ENCODE measurements at regions not wholly inside any gene's neighbourhood (a gene's known extent, or its start where the extent isn't known, plus 50 kb on each side); places are given as distances from the start of the nearest gene placed in this dataset.

GRCh38 chr22:26904483-26904882, 247.1 kb downstream of the MIAT start:
- Histone ChIP-seq H3K23ac (ENCODE audit: low read depth, low read length, poor library complexity) (no peak overlapping the region), H3K18ac (ENCODE audit: low read length) (no peak overlapping the region), H3K9me3 (replicated peaks in 1 of 2; ENCODE audit: control insufficient read depth in 2 of 2, insufficient read depth in 1 of 2, low read depth in 1 of 2, low read length in 2 of 2) (no peaks in the 10 kb centered on the region), H4K8ac (ENCODE audit: low read depth, low read length) (no peak overlapping the region), H2BK12ac (ENCODE audit: low read length) (no peak overlapping the region), H2BK15ac (ENCODE audit: low read length) (no peak overlapping the region), H2AFZ (ENCODE audit: low read length) (no peak overlapping the region), H3K36me3 (replicated peaks in 1 of 2; ENCODE audit: control insufficient read depth in 2 of 2, insufficient read depth in 2 of 2, low read length in 2 of 2) (no peaks in the 10 kb centered on the region), H3K4me2 (ENCODE audit: insufficient read depth, low read length, poor library complexity, severe bottlenecking) (no peak overlapping the region), H3K4me1 (ENCODE audit: control insufficient read depth in 2 of 2, insufficient read depth in 1 of 2, low read depth in 1 of 2, low read length in 2 of 2) (peaks cover 14 to 22% of the 10 kb centered on the region in 2 donors), H3K14ac (ENCODE audit: low read length) (no peak overlapping the region), H3K4me3 (ENCODE audit: low read length in 2 of 2) (no peak overlapping the region), H3K4ac (ENCODE audit: low read length) (no peak overlapping the region), H3K9ac (ENCODE audit: low read depth, low read length, poor library complexity) (no peak overlapping the region), H3K79me1 (ENCODE audit: low read depth, low read length) (no peaks in the 10 kb centered on the region), H2BK5ac (ENCODE audit: low read length) (no peak overlapping the region), H2BK120ac (ENCODE audit: low read depth, low read length) (no peak overlapping the region), H3K27me3 (ENCODE audit: control insufficient read depth in 3 of 3, insufficient read depth in 3 of 3, low read depth in 1 of 3, low read length in 3 of 3) (peaks cover 0 to 13% (median 0%) of the 10 kb centered on the region in 3 experiments), H4K91ac (ENCODE audit: low read depth, low read length, poor library complexity) (no peak overlapping the region), H2AK5ac (ENCODE audit: low read depth, low read length) (no peak overlapping the region), H3K27ac (replicated peaks; ENCODE audit: low read length) (no peak overlapping the region)
- no peak for DNase-seq (ENCODE audit: low spot score)
- no CpG with 5 or more reads among the region's 3 CpGs for WGBS, 2 donors (ENCODE audit: extremely low coverage in 2 of 2, insufficient read length in 2 of 2, insufficient replicate concordance in 1 of 2)

GRCh38 chr22:26905076-26905475, 247.7 kb downstream of the MIAT start:
- Histone ChIP-seq H3K14ac (ENCODE audit: low read length) (no peak overlapping the region), H3K4me2 (ENCODE audit: insufficient read depth, low read length, poor library complexity, severe bottlenecking) (no peak overlapping the region), H2BK5ac (ENCODE audit: low read length) (no peak overlapping the region), H2AK5ac (ENCODE audit: low read depth, low read length) (no peak overlapping the region), H3K4me3 (ENCODE audit: low read length in 2 of 2) (no peak overlapping the region), H3K9ac (ENCODE audit: low read depth, low read length, poor library complexity) (no peak overlapping the region), H3K9me3 (replicated peaks in 1 of 2; ENCODE audit: control insufficient read depth in 2 of 2, insufficient read depth in 1 of 2, low read depth in 1 of 2, low read length in 2 of 2) (no peaks in the 10 kb centered on the region), H3K27ac (replicated peaks; ENCODE audit: low read length) (no peak overlapping the region), H3K36me3 (replicated peaks in 1 of 2; ENCODE audit: control insufficient read depth in 2 of 2, insufficient read depth in 2 of 2, low read length in 2 of 2) (no peaks in the 10 kb centered on the region), H2BK12ac (ENCODE audit: low read length) (no peak overlapping the region), H3K18ac (ENCODE audit: low read length) (no peak overlapping the region), H3K4me1 (ENCODE audit: control insufficient read depth in 2 of 2, insufficient read depth in 1 of 2, low read depth in 1 of 2, low read length in 2 of 2) (peaks cover 14 to 22% of the 10 kb centered on the region in 2 donors), H2BK15ac (ENCODE audit: low read length) (no peak overlapping the region), H2BK120ac (ENCODE audit: low read depth, low read length) (no peak overlapping the region), H4K8ac (ENCODE audit: low read depth, low read length) (no peak overlapping the region), H3K23ac (ENCODE audit: low read depth, low read length, poor library complexity) (no peak overlapping the region), H3K4ac (ENCODE audit: low read length) (no peak overlapping the region), H4K91ac (ENCODE audit: low read depth, low read length, poor library complexity) (no peak overlapping the region), H3K79me1 (ENCODE audit: low read depth, low read length) (no peaks in the 10 kb centered on the region), H3K27me3 (ENCODE audit: control insufficient read depth in 3 of 3, insufficient read depth in 3 of 3, low read depth in 1 of 3, low read length in 3 of 3) (peaks cover 0 to 13% (median 0%) of the 10 kb centered on the region in 3 experiments), H2AFZ (ENCODE audit: low read length) (no peak overlapping the region)
- DNase-seq (ENCODE audit: low spot score) = no peak
- WGBS, 2 donors (ENCODE audit: extremely low coverage in 2 of 2, insufficient read length in 2 of 2, insufficient replicate concordance in 1 of 2) = no CpG with 5 or more reads among the region's 3 CpGs

GRCh38 chr22:26905640-26906039, 248.3 kb downstream of the MIAT start:
- H3K23ac ChIP-seq (ENCODE audit: low read depth, low read length, poor library complexity) = no peak overlapping the region
- H2AFZ ChIP-seq (ENCODE audit: low read length) = no peak overlapping the region
- no peak overlapping the region for H3K9ac ChIP-seq (ENCODE audit: low read depth, low read length, poor library complexity)
- peaks cover 17 to 22% of the 10 kb centered on the region in 2 donors for H3K4me1 ChIP-seq (ENCODE audit: control insufficient read depth in 2 of 2, insufficient read depth in 1 of 2, low read depth in 1 of 2, low read length in 2 of 2)
- H4K8ac ChIP-seq (ENCODE audit: low read depth, low read length) = no peak overlapping the region
- no peaks in the 10 kb centered on the region for H3K9me3 ChIP-seq (replicated peaks in 1 of 2; ENCODE audit: control insufficient read depth in 2 of 2, insufficient read depth in 1 of 2, low read depth in 1 of 2, low read length in 2 of 2)
- no peaks in the 10 kb centered on the region for H3K36me3 ChIP-seq (replicated peaks in 1 of 2; ENCODE audit: control insufficient read depth in 2 of 2, insufficient read depth in 2 of 2, low read length in 2 of 2)
- no peak overlapping the region for H3K4ac ChIP-seq (ENCODE audit: low read length)
- peaks cover 0 to 13% (median 0%) of the 10 kb centered on the region in 3 experiments for H3K27me3 ChIP-seq (ENCODE audit: control insufficient read depth in 3 of 3, insufficient read depth in 3 of 3, low read depth in 1 of 3, low read length in 3 of 3)
- H3K18ac ChIP-seq (ENCODE audit: low read length) = no peak overlapping the region
- no peak overlapping the region for H3K4me2 ChIP-seq (ENCODE audit: insufficient read depth, low read length, poor library complexity, severe bottlenecking)
- H2BK15ac ChIP-seq (ENCODE audit: low read length) = no peak overlapping the region
- H2BK5ac ChIP-seq (ENCODE audit: low read length) = no peak overlapping the region
- no peak overlapping the region for H3K27ac ChIP-seq (replicated peaks; ENCODE audit: low read length)
- H2AK5ac ChIP-seq (ENCODE audit: low read depth, low read length) = no peak overlapping the region
- H3K4me3 ChIP-seq (ENCODE audit: low read length in 2 of 2) = no peak overlapping the region
- H3K79me1 ChIP-seq (ENCODE audit: low read depth, low read length) = no peaks in the 10 kb centered on the region
- no peak overlapping the region for H2BK120ac ChIP-seq (ENCODE audit: low read depth, low read length)
- DNase-seq (ENCODE audit: low spot score) = no peak
- no peak overlapping the region for H3K14ac ChIP-seq (ENCODE audit: low read length)
- no CpG with 5 or more reads among the region's 4 CpGs for WGBS, 2 donors (ENCODE audit: extremely low coverage in 2 of 2, insufficient read length in 2 of 2, insufficient replicate concordance in 1 of 2)
- no peak overlapping the region for H2BK12ac ChIP-seq (ENCODE audit: low read length)
- H4K91ac ChIP-seq (ENCODE audit: low read depth, low read length, poor library complexity) = no peak overlapping the region

- 95% methylated on average over 3 of the region's 10 CpGs; no CpG with 5 or more reads in 1 of the 2 donors for WGBS, 2 donors (ENCODE audit: extremely low coverage in 2 of 2, insufficient read length in 2 of 2, insufficient replicate concordance in 1 of 2)
- H4K91ac ChIP-seq (ENCODE audit: low read depth, low read length, poor library complexity) = no peak overlapping the region
- H3K4ac ChIP-seq (ENCODE audit: low read length) = no peak overlapping the region
- peaks cover 15 to 20% of the 10 kb centered on the region in 2 donors for H3K4me1 ChIP-seq (ENCODE audit: control insufficient read depth in 2 of 2, insufficient read depth in 1 of 2, low read depth in 1 of 2, low read length in 2 of 2)
- H3K79me1 ChIP-seq (ENCODE audit: low read depth, low read length) = no peaks in the 10 kb centered on the region
- H3K9ac ChIP-seq (ENCODE audit: low read depth, low read length, poor library complexity) = no peak overlapping the region
- H4K8ac ChIP-seq (ENCODE audit: low read depth, low read length) = no peak overlapping the region
- H3K4me2 ChIP-seq (ENCODE audit: insufficient read depth, low read length, poor library complexity, severe bottlenecking) = no peak overlapping the region
- no peak overlapping the region for H2BK120ac ChIP-seq (ENCODE audit: low read depth, low read length)
- peaks cover 0 to 13% (median 6%) of the 10 kb centered on the region in 3 experiments for H3K27me3 ChIP-seq (ENCODE audit: control insufficient read depth in 3 of 3, insufficient read depth in 3 of 3, low read depth in 1 of 3, low read length in 3 of 3)
- no peak overlapping the region for H3K14ac ChIP-seq (ENCODE audit: low read length)
- no peak overlapping the region for H2AFZ ChIP-seq (ENCODE audit: low read length)
- H3K27ac ChIP-seq (replicated peaks; ENCODE audit: low read length) = no peak overlapping the region
- H2BK12ac ChIP-seq (ENCODE audit: low read length) = no peak overlapping the region
- no peak overlapping the region for H2BK5ac ChIP-seq (ENCODE audit: low read length)
- no peak overlapping the region for H3K4me3 ChIP-seq (ENCODE audit: low read length in 2 of 2)
- H3K36me3 ChIP-seq (replicated peaks in 1 of 2; ENCODE audit: control insufficient read depth in 2 of 2, insufficient read depth in 2 of 2, low read length in 2 of 2) = no peaks in the 10 kb centered on the region
- H2BK15ac ChIP-seq (ENCODE audit: low read length) = no peak overlapping the region
- no peak overlapping the region for H3K18ac ChIP-seq (ENCODE audit: low read length)
- H3K23ac ChIP-seq (ENCODE audit: low read depth, low read length, poor library complexity) = no peak overlapping the region
- no peak for DNase-seq (ENCODE audit: low spot score)
- H3K9me3 ChIP-seq (replicated peaks in 1 of 2; ENCODE audit: control insufficient read depth in 2 of 2, insufficient read depth in 1 of 2, low read depth in 1 of 2, low read length in 2 of 2) = no peaks in the 10 kb centered on the region
- H2AK5ac ChIP-seq (ENCODE audit: low read depth, low read length) = no peak overlapping the region
Measured at GRCh38 chr22:26906464-26906863, 249.1 kb downstream of the MIAT start.

Data from neuronal stem cell (in vitro differentiated cells).